ENCODE measurements at regions not wholly inside any gene's neighbourhood (a gene's known extent, or its start where the extent isn't known, plus 50 kb on each side); places are given as distances from the start of the nearest gene placed in this dataset.

GRCh38 chr9:14018081-14018480 lies 295.9 kb downstream of the NFIB start:
- TF ChIP-seq EZH2 (IDR thresholded peaks at IDR 0.05; ENCODE audit: insufficient read depth, poor library complexity, severe bottlenecking) = no peak
- no peak for TF ChIP-seq EZH2phosphoT487 (IDR thresholded peaks at IDR 0.05; ENCODE audit: insufficient read depth, low read depth)

Data from GM23248 (cell line).